A673 (cell line): ENCODE measurements at regions not wholly inside any gene's neighbourhood (a gene's known extent, or its start where the extent isn't known, plus 50 kb on each side); places are given as distances from the start of the nearest gene placed in this dataset.

Source experiments
- EZH2 ChIP-seq: fragments of 200-600 bp; sonication (generic); IDR thresholded peaks from 2 replicates; pipeline ENCODE4 v1.6.1; 2017; ENCODE audit warnings: borderline replicate concordance, low read depth, mild to moderate bottlenecking, mixed read lengths, antibody characterized with exemption, low read length; ENCODE audit not compliant: poor library complexity, severe bottlenecking
- TF ChIP-seq, protein P1 (sequence below): fragments of 300-800, 200-600 bp; sonication (generic); conservative IDR thresholded peaks from 2 replicates; pipeline ENCODE4 v1.5.1; 2017; ENCODE audit warnings: low read depth, mild to moderate bottlenecking, antibody characterized with exemption, low read length, moderate library complexity, mixed read lengths

- TF ChIP-seq, protein P1, sequence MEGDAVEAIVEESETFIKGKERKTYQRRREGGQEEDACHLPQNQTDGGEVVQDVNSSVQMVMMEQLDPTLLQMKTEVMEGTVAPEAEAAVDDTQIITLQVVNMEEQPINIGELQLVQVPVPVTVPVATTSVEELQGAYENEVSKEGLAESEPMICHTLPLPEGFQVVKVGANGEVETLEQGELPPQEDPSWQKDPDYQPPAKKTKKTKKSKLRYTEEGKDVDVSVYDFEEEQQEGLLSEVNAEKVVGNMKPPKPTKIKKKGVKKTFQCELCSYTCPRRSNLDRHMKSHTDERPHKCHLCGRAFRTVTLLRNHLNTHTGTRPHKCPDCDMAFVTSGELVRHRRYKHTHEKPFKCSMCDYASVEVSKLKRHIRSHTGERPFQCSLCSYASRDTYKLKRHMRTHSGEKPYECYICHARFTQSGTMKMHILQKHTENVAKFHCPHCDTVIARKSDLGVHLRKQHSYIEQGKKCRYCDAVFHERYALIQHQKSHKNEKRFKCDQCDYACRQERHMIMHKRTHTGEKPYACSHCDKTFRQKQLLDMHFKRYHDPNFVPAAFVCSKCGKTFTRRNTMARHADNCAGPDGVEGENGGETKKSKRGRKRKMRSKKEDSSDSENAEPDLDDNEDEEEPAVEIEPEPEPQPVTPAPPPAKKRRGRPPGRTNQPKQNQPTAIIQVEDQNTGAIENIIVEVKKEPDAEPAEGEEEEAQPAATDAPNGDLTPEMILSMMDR: no peak
- TF ChIP-seq EZH2: no peak
Observed at GRCh38 chr2:59093571-59093970, 852.4 kb upstream of the FANCL start.
